ENCODE measurements at regions not wholly inside any gene's neighbourhood (a gene's known extent, or its start where the extent isn't known, plus 50 kb on each side); places are given as distances from the start of the nearest gene placed in this dataset.

DNA sequence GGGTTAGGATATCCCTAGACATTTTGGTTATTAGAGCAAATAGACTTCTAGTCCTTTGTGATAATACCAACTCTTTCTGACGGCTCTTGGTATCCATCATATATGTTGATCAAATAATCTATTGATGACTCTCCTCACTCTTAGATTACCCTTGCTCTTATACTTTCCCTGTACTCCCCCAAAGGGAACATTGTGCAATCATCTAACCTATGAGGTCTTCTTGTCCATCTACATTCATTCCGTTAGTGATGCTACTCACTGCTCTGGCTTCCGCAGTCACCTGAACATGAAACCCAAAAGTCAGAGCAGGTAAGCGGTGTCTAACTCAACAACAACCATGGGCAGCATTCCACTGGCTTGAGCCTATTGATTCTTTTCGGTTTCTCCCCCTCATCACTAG is 223.7 kb upstream of the SALL1 start (continued):
- TF ChIP-seq ETS1 (IDR thresholded peaks at IDR 0.05) (no peak), EZH2phosphoT487 (IDR thresholded peaks at IDR 0.05; ENCODE audit: unreplicated experiment) (no peak), REST (IDR thresholded peaks at IDR 0.05; ENCODE audit: unreplicated experiment) (no peak), NANOG (IDR thresholded peaks at IDR 0.05; ENCODE audit: borderline replicate concordance) (no peak), ZNF331 (CRISPR knock-in tag; IDR thresholded peaks at IDR 0.05; ENCODE audit: low read depth) (no peak)

DNA sequence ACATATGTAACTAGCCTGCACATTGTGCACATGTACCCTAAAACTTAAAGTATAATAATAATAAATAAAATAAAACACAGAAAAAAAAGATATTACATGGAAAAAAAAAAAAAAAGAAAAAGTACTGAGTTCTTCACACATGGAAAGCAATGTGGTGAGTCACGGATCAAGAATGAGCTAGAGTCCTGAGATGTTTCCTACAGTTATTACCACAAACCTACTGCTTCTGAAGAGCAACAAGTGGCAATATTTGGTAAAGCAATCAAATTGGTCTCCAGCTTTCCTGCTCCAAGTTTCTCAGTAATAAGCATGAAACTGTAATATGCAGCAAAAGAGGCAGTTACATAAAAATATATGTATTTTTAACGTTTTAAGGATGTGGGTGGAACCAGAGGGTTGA is 223.3 kb upstream of the SALL1 start:
- Histone ChIP-seq H3K36me3 (ENCODE audit: insufficient read depth) (no peaks in the 10 kb centered on the region), H3F3A (replicated peaks; ENCODE audit: low read depth) (no peaks in the 10 kb centered on the region), H3K27ac (ENCODE audit: low read depth) (no peak overlapping the region), H3K4me2 (no peak overlapping the region), H3K4me1 (ENCODE audit: insufficient read depth) (no peaks in the 10 kb centered on the region), H3K79me2 (replicated peaks; ENCODE audit: insufficient read depth) (no peaks in the 10 kb centered on the region), H3K4me3 (no peak overlapping the region), H4K20me1 (replicated peaks; ENCODE audit: insufficient read depth) (no peaks in the 10 kb centered on the region), H2AFZ (no peak overlapping the region), H3K9me2 (ENCODE audit: insufficient read depth) (peaks cover 19% of the 10 kb centered on the region), H3K27me3 (ENCODE audit: insufficient read depth) (no peaks in the 10 kb centered on the region)
- no peaks in the 10 kb centered on the region for H3K27me3 Mint-ChIP-seq (ENCODE audit: insufficient read depth, low read depth, poor library complexity)
- H3K4me1 Mint-ChIP-seq: no peaks in the 10 kb centered on the region
- H3K9me3 Mint-ChIP-seq: no peaks in the 10 kb centered on the region; the same call in 1 of the 3 replicates
- peaks cover 3% of the 10 kb centered on the region; the same call in 1 of the 3 replicates for H3K36me3 Mint-ChIP-seq (ENCODE audit: low read depth)
- no peak overlapping the region for H3K4me3 Mint-ChIP-seq
- ATAC-seq (no peak), DNase-seq (ENCODE audit: low spot score) (no peak)
- no peak overlapping the region for H3K27ac Mint-ChIP-seq
- no peak for TF ChIP-seq JUNB (IDR thresholded peaks at IDR 0.05; ENCODE audit: unreplicated experiment)
- TF ChIP-seq, protein P1, sequence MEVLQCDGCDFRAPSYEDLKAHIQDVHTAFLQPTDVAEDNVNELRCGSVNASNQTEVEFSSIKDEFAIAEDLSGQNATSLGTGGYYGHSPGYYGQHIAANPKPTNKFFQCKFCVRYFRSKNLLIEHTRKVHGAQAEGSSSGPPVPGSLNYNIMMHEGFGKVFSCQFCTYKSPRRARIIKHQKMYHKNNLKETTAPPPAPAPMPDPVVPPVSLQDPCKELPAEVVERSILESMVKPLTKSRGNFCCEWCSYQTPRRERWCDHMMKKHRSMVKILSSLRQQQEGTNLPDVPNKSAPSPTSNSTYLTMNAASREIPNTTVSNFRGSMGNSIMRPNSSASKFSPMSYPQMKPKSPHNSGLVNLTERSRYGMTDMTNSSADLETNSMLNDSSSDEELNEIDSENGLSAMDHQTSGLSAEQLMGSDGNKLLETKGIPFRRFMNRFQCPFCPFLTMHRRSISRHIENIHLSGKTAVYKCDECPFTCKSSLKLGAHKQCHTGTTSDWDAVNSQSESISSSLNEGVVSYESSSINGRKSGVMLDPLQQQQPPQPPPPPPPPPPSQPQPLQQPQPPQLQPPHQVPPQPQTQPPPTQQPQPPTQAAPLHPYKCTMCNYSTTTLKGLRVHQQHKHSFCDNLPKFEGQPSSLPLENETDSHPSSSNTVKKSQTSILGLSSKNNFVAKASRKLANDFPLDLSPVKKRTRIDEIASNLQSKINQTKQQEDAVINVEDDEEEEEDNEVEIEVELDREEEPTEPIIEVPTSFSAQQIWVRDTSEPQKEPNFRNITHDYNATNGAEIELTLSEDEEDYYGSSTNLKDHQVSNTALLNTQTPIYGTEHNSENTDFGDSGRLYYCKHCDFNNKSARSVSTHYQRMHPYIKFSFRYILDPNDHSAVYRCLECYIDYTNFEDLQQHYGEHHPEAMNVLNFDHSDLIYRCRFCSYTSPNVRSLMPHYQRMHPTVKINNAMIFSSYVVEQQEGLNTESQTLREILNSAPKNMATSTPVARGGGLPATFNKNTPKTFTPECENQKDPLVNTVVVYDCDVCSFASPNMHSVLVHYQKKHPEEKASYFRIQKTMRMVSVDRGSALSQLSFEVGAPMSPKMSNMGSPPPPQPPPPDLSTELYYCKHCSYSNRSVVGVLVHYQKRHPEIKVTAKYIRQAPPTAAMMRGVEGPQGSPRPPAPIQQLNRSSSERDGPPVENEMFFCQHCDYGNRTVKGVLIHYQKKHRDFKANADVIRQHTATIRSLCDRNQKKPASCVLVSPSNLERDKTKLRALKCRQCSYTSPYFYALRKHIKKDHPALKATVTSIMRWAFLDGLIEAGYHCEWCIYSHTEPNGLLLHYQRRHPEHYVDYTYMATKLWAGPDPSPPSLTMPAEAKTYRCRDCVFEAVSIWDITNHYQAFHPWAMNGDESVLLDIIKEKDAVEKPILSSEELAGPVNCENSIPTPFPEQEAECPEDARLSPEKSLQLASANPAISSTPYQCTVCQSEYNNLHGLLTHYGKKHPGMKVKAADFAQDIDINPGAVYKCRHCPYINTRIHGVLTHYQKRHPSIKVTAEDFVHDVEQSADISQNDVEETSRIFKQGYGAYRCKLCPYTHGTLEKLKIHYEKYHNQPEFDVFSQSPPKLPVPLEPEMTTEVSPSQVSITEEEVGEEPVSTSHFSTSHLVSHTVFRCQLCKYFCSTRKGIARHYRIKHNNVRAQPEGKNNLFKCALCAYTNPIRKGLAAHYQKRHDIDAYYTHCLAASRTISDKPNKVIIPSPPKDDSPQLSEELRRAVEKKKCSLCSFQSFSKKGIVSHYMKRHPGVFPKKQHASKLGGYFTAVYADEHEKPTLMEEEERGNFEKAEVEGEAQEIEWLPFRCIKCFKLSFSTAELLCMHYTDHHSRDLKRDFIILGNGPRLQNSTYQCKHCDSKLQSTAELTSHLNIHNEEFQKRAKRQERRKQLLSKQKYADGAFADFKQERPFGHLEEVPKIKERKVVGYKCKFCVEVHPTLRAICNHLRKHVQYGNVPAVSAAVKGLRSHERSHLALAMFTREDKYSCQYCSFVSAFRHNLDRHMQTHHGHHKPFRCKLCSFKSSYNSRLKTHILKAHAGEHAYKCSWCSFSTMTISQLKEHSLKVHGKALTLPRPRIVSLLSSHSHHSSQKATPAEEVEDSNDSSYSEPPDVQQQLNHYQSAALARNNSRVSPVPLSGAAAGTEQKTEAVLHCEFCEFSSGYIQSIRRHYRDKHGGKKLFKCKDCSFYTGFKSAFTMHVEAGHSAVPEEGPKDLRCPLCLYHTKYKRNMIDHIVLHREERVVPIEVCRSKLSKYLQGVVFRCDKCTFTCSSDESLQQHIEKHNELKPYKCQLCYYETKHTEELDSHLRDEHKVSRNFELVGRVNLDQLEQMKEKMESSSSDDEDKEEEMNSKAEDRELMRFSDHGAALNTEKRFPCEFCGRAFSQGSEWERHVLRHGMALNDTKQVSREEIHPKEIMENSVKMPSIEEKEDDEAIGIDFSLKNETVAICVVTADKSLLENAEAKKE (CRISPR knock-in tag; IDR thresholded peaks at IDR 0.05): no peak
- no peak for TF ChIP-seq CTCF (conservative IDR thresholded peaks at IDR 0.05; ENCODE audit: low read depth in 2 of 2)
- no peak for TF ChIP-seq ETS1 (IDR thresholded peaks at IDR 0.05)
- TF ChIP-seq STAT1 (IDR thresholded peaks at IDR 0.05; ENCODE audit: unreplicated experiment): no peak
- no peak for TF ChIP-seq ZNF114 (CRISPR knock-in tag; IDR thresholded peaks at IDR 0.05)
- TF ChIP-seq EZH2phosphoT487 (IDR thresholded peaks at IDR 0.05; ENCODE audit: unreplicated experiment): no peak
- no peak for TF ChIP-seq CREB1 (CRISPR knock-in tag; IDR thresholded peaks at IDR 0.05; ENCODE audit: low read depth)
- TF ChIP-seq NANOG (IDR thresholded peaks at IDR 0.05; ENCODE audit: borderline replicate concordance): no peak
- no peak for TF ChIP-seq EZH2 (IDR thresholded peaks at IDR 0.05; ENCODE audit: low read depth, unreplicated experiment)
